ENCODE measurements at regions not wholly inside any gene's neighbourhood (a gene's known extent, or its start where the extent isn't known, plus 50 kb on each side); places are given as distances from the start of the nearest gene placed in this dataset.
A peak's percentile ranks its signal among the peaks of the same experiment; 100 is the strongest.

DNA sequence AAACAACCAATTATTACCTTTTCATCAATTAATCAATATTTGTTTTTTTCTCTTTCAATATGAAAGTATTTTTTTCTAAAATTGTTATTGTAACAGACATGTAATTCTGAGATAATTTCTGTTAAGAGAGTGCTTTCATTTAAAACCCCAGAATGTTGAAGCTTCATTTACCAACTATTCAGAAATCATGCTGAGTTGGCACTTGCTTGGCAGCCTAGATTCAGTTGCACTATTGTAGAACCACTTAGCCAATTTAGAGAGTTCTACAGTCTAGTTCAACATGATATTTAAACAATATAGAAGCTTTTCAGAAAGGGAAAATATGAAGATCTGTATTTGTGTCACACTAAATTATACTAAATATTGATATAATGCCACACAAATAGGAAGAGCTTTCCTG lies 56.1 kb upstream of the NKAIN2 start:
- no peak overlapping the region for H2AK9ac ChIP-seq (replicated peaks; ENCODE audit: low read depth, low read length, poor library complexity)
- H3K9me1 ChIP-seq (ENCODE audit: insufficient read depth, low read length): no peaks in the 10 kb centered on the region
- intact Hi-C loops (cut with micrococcal nuclease): no loop called here
- TF ChIP-seq, protein P1, sequence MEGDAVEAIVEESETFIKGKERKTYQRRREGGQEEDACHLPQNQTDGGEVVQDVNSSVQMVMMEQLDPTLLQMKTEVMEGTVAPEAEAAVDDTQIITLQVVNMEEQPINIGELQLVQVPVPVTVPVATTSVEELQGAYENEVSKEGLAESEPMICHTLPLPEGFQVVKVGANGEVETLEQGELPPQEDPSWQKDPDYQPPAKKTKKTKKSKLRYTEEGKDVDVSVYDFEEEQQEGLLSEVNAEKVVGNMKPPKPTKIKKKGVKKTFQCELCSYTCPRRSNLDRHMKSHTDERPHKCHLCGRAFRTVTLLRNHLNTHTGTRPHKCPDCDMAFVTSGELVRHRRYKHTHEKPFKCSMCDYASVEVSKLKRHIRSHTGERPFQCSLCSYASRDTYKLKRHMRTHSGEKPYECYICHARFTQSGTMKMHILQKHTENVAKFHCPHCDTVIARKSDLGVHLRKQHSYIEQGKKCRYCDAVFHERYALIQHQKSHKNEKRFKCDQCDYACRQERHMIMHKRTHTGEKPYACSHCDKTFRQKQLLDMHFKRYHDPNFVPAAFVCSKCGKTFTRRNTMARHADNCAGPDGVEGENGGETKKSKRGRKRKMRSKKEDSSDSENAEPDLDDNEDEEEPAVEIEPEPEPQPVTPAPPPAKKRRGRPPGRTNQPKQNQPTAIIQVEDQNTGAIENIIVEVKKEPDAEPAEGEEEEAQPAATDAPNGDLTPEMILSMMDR (conservative IDR thresholded peaks at IDR 0.05; ENCODE audit: low read depth, low read length): no peak
- peak; percentile 49; the same call in 1 of the 2 replicates for TF ChIP-seq MAFK (IDR thresholded peaks at IDR 0.05; ENCODE audit: low read depth, low read length)
- H4K20me1 ChIP-seq (ENCODE audit: insufficient read depth, low read length): no peaks in the 10 kb centered on the region
- no peak overlapping the region for H2BK15ac ChIP-seq (ENCODE audit: low read depth, low read length)
- no peak overlapping the region for H3K14ac ChIP-seq (replicated peaks; ENCODE audit: low read depth, low read length)
- H4K91ac ChIP-seq (ENCODE audit: insufficient read depth, low read depth, low read length): no peak overlapping the region
- H3K23ac ChIP-seq (ENCODE audit: low read depth, low read length): no peak overlapping the region
- H3K4me3 ChIP-seq (ENCODE audit: insufficient read depth, low read depth, low read length): no peak overlapping the region
- no peaks in the 10 kb centered on the region for H3K36me3 ChIP-seq (ENCODE audit: control insufficient read depth, insufficient read depth, low read length)
- no peaks in the 10 kb centered on the region for H3K4me1 ChIP-seq (ENCODE audit: control insufficient read depth, insufficient read depth, low read length)
- ATAC-seq (ENCODE audit: low read depth) (no peak), DNase-seq (no peak)
- H3K9ac ChIP-seq (ENCODE audit: low read depth, low read length): no peak overlapping the region
- no peak overlapping the region for H4K5ac ChIP-seq (ENCODE audit: low read depth, low read length)
- no peak overlapping the region for H3K4ac ChIP-seq (ENCODE audit: low read depth, low read length)
- no peaks in the 10 kb centered on the region for H3K27me3 ChIP-seq (ENCODE audit: control insufficient read depth, insufficient read depth, low read length)
- ChIA-PET CTCF (no interaction called here), POLR2A (ENCODE audit: unreplicated experiment) (no interaction called here)
- H3K9me3 ChIP-seq (ENCODE audit: control insufficient read depth, insufficient read depth, low read length): no peaks in the 10 kb centered on the region; the same call in 1 of the 2 replicates
- H3K4me2 ChIP-seq (ENCODE audit: low read depth, low read length): no peak overlapping the region
- BruUV-seq (replicated peaks): no TSS peak
- H2BK120ac ChIP-seq (ENCODE audit: low read depth, low read length): no peak overlapping the region
- H2AK5ac ChIP-seq (ENCODE audit: low read depth, low read length): no peak overlapping the region
- in situ Hi-C loops (cut with MboI; ENCODE audit: low sequenced_read_pairs): no loop called here
- no peak overlapping the region for H3K27ac ChIP-seq (ENCODE audit: insufficient read depth, low read length)
- H3K79me1 ChIP-seq (ENCODE audit: low read depth in 1 of 2, low read length in 2 of 2): no peaks in the 10 kb centered on the region
- no peak overlapping the region for H2BK20ac ChIP-seq (ENCODE audit: low read depth, low read length)
- dilution Hi-C loops (cut with HindIII; ENCODE audit: low sequenced_read_pairs, unreplicated experiment): no loop called here
- H4K8ac ChIP-seq (ENCODE audit: low read depth in 2 of 2, low read length in 2 of 2): no peak overlapping the region
- no peak overlapping the region for H2AFZ ChIP-seq (replicated peaks; ENCODE audit: low read length, poor library complexity)
- no peak overlapping the region for H3K56ac ChIP-seq (ENCODE audit: extremely low read depth, insufficient read depth, low read length)
- no peak overlapping the region for H2BK5ac ChIP-seq (ENCODE audit: low read depth, low read length, poor library complexity, severe bottlenecking)
- H3K18ac ChIP-seq (ENCODE audit: low read depth, low read length): no peak overlapping the region

Measured in IMR-90 (cell line).